ENCODE measurements at regions not wholly inside any gene's neighbourhood (a gene's known extent, or its start where the extent isn't known, plus 50 kb on each side); places are given as distances from the start of the nearest gene placed in this dataset.

DNA sequence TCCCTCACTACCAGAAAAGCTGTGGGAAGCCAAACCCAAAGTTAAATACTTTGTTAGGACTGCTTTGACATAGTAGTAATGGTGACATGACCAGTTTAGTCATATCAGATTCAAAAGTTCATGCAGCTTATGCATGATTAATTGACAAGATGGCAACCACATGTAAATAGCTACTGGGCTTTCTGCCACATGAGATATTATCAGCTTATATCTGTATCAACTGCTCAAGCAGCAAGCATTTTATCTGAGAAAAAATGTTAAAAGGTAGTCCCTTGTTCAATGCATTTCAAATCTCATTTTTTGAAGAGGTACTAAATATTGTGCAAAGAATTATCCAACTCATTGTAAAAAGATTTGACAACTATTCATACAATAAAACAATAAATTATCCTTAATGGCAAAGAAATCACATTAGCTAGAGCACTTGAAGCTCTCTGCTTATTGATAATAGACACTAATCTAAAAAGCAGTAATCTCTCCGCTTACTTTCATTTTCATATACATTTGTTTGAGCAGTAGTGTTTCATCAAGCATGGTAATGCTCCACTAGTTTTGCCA, 993.6 kb upstream of the NXPH2 start:
- no peak overlapping the region for H3K4me3 ChIP-seq (ENCODE audit: low read depth, low read length)
- CTCF ChIA-PET: no interaction called here
- TF ChIP-seq CTCF (IDR thresholded peaks at IDR 0.05; ENCODE audit: insufficient read depth, low read length, missing control alignments): no peak
- POLR2A ChIA-PET: no interaction called here
- DNase-seq (ENCODE audit: low read depth, low spot score): no peak

- no peak for DNase-seq (ENCODE audit: low read depth, low spot score)
- no peak for TF ChIP-seq CTCF (IDR thresholded peaks at IDR 0.05; ENCODE audit: insufficient read depth, low read length, missing control alignments)
- POLR2A ChIA-PET: no interaction called here
- no peak overlapping the region for H3K4me3 ChIP-seq (ENCODE audit: low read depth, low read length)
- CTCF ChIA-PET: no interaction called here
These were observed 989.4 kb upstream of the NXPH2 start for GRCh38 chr2:139769633-139770032.

GRCh38 chr2:139763705-139764104, 983.5 kb upstream of the NXPH2 start:
- ChIA-PET POLR2A (no interaction called here), CTCF (interaction anchor here (0.7 kb wide), 1 partner anchor 916 kb away, joined by 3 read pairs; no protein-coding TSS in a partner anchor)
- no peak overlapping the region for H3K4me3 ChIP-seq (ENCODE audit: low read depth, low read length)
- no peak for TF ChIP-seq CTCF (IDR thresholded peaks at IDR 0.05; ENCODE audit: insufficient read depth, low read length, missing control alignments)
- DNase-seq (ENCODE audit: low read depth, low spot score): no peak

DNA sequence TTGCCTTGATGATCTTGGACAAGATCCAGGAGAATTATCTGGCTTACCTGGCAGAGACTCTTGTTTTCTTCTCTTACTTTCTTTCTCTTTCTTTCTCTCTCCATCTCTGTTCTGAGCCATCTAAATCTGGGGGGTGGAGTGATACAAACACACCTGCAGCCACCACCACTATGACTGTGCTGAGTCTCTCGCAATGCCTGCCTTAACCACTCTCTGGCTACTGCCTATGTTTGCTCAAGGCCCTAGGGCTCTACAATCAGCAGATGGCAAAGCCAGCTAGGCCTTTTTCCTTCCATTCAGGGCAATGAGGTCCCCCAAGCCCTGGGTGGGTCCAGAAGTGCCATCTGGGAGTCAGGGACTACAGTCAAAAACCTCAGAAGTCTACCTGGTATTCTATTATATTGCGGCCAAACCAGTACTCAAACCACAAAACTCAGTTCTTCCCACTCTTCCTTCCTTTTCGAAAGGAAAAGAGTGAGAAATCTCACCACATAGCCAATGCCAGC, 978.9 kb upstream of the NXPH2 start:
- CTCF ChIA-PET: no interaction called here
- DNase-seq (ENCODE audit: low read depth, low spot score): no peak
- POLR2A ChIA-PET: no interaction called here
- TF ChIP-seq CTCF (IDR thresholded peaks at IDR 0.05; ENCODE audit: insufficient read depth, low read length, missing control alignments): no peak
- no peak overlapping the region for H3K4me3 ChIP-seq (ENCODE audit: low read depth, low read length)

DNA sequence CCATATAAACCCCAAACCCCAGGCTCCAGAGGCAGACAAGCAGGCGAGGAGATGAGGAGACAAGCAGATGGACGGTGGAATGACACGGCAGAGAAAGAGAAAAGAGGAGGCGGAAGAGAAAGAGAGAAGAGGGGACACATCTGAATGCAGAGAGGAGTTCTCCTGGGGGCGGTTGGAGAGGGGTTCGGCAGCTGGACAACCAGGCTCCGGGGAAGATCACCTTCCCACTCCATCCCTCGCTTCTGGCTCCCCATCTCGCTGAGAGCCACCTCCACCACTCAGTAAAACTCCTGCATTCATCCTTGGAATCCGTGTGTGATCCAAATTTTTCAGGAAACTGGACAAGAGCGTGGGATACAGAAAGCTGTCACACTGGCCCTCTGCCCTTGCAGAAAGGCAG, 966.7 kb upstream of the NXPH2 start:
- POLR2A ChIA-PET: no interaction called here
- CTCF ChIA-PET: no interaction called here
- TF ChIP-seq CTCF (IDR thresholded peaks at IDR 0.05; ENCODE audit: insufficient read depth, low read length, missing control alignments): no peak
- no peak for DNase-seq (ENCODE audit: low read depth, low spot score)
- no peak overlapping the region for H3K4me3 ChIP-seq (ENCODE audit: low read depth, low read length)

GRCh38 chr2:139744273-139744672, 964.1 kb upstream of the NXPH2 start:
- no peak for TF ChIP-seq CTCF (IDR thresholded peaks at IDR 0.05; ENCODE audit: insufficient read depth, low read length, missing control alignments)
- DNase-seq (ENCODE audit: low read depth, low spot score): no peak
- ChIA-PET CTCF (no interaction called here), POLR2A (no interaction called here)
- no peak overlapping the region for H3K4me3 ChIP-seq (ENCODE audit: low read depth, low read length)

All from AG04449 (cell line).